HCT116 (cell line): ENCODE measurements at regions not wholly inside any gene's neighbourhood (a gene's known extent, or its start where the extent isn't known, plus 50 kb on each side); places are given as distances from the start of the nearest gene placed in this dataset.
"Not testable (repeated sequence)": the region's sequence is repeated elsewhere in the genome, so short reads cannot be mapped to it uniquely, and the experiment has no call there.

Experiments
- ATAC-seq: fragments of 200-7000 bp; cut with Tn5 transposase; 2 replicates; pipeline ENCODE4 v1.9.1; 2020; ENCODE audit warnings: mild to moderate bottlenecking, moderate library complexity
- BruUV-seq: library from RNA; stranded (reverse); fragments of 400-500 nt; replicated peaks from 2 replicates; lab custom pipeline; 2021; lab: Mats Ljungman, UMichigan
- CTCF ChIA-PET: fragments of 300-600 bp; sonication (Branson Sonifier 250); formaldehyde crosslinking; loops from one replicate; lab custom pipeline; 2021; ENCODE audit warnings: antibody characterized with exemption; lab: Charles Lee
- POLR2A ChIA-PET: fragments of 300-600, 350-600 bp; sonication (Branson Sonifier 250); formaldehyde crosslinking; loops from one replicate; lab custom pipeline; 2021; ENCODE audit warnings: antibody characterized with exemption; lab: Charles Lee
- RAD21 ChIA-PET, 2 experiments: fragments of 300-600 bp; sonication (Branson Sonifier 250); formaldehyde crosslinking; loops; one replicate each; lab custom pipeline; 2023; ENCODE audit warnings: low total read pairs in 2 of 2; ENCODE audit not compliant: uncharacterized antibody in 2 of 2, unreplicated experiment in 2 of 2, low non-redundant PET in 1 of 2; lab: Charles Lee
- DNase-seq: peaks from one replicate; pipeline ENCODE4 v3.0.0-alpha.2; 2010; ENCODE audit warnings: low read depth, low spot score
- H2AFZ ChIP-seq: fragments of 200-600 bp; shearing (Covaris generic), sonication (generic); 2 replicates; pipeline ENCODE4 v1.6.1; 2017; ENCODE audit warnings: low read depth, mixed run types, mixed read lengths, antibody characterized with exemption, low read length; ENCODE audit not compliant: poor library complexity, severe bottlenecking
- H3K27ac ChIP-seq: 2 replicates; pipeline ENCODE4 v1.5.1; 2012; ENCODE audit warnings: low read depth, low read length
- H3K27me3 ChIP-seq: fragments of 200-600 bp; sonication (generic); 2 replicates; pipeline ENCODE4 v1.6.1; 2016; ENCODE audit warnings: mixed run types, low read length, mixed read lengths; ENCODE audit not compliant: insufficient read depth
- H3K36me3 ChIP-seq, 2 experiments: fragments of 200-500 bp in 1 of 2; fragments of 200-600 bp in 1 of 2; sonication (Bioruptor generic) in 1 of 2; sonication (generic) in 1 of 2; 2 replicates each; pipeline versions ENCODE4 v1.5.1 to v1.6.1; 2014 to 2016; ENCODE audit warnings: low read length in 2 of 2, inconsistent platforms in 1 of 2, mixed read lengths in 1 of 2, mixed run types in 1 of 2; ENCODE audit not compliant: insufficient read depth in 2 of 2, control insufficient read depth in 1 of 2
- H3K4me1 ChIP-seq, 2 experiments: fragments of 200-600 bp in 1 of 2; sonication (generic) in 1 of 2; 2 replicates each; pipeline versions ENCODE4 v1.5.1 to v1.6.1; 2012 to 2017; ENCODE audit warnings: low read length in 2 of 2, inconsistent platforms in 1 of 2, mild to moderate bottlenecking in 1 of 2, mixed read lengths in 1 of 2, mixed run types in 1 of 2, moderate library complexity in 1 of 2; ENCODE audit not compliant: insufficient read depth in 2 of 2, control insufficient read depth in 1 of 2
- H3K4me2 ChIP-seq: fragments of 200-600 bp; sonication (generic); 2 replicates; pipeline ENCODE4 v1.6.1; 2017; ENCODE audit warnings: mixed run types, low read length, mixed read lengths
- H3K4me3 ChIP-seq, 2 experiments: fragments of 200-600 bp in 1 of 2; sonication (generic) in 1 of 2; replicated peaks in 1 of 2; 2 replicates each; pipeline ENCODE4 v1.5.1; 2011 to 2016; ENCODE audit warnings: low read length in 2 of 2, control low read depth in 1 of 2, low read depth in 1 of 2, mild to moderate bottlenecking in 1 of 2, mixed read lengths in 1 of 2, mixed run types in 1 of 2
- H3K79me2 ChIP-seq: fragments of 200-600 bp; sonication (generic); 2 replicates; pipeline ENCODE4 v1.6.1; 2017; ENCODE audit warnings: mild to moderate bottlenecking, mixed run types, low read length, moderate library complexity, mixed read lengths; ENCODE audit not compliant: insufficient read depth
- H3K9ac ChIP-seq: fragments of 200-600 bp; sonication (generic); 2 replicates; pipeline ENCODE4 v1.6.1; 2016; ENCODE audit warnings: low read length, mixed read lengths
- H3K9me2 ChIP-seq: fragments of 200-600 bp; sonication (generic), shearing (Covaris generic); 2 replicates; pipeline ENCODE4 v1.6.1; 2017; ENCODE audit warnings: mixed run types, mild to moderate bottlenecking, moderate library complexity; ENCODE audit not compliant: insufficient read depth
- H3K9me3 ChIP-seq, 2 experiments: fragments of 200-500 bp in 1 of 2; fragments of 200-600 bp in 1 of 2; sonication (Bioruptor generic) in 1 of 2; sonication (generic) in 1 of 2; 2 replicates each; pipeline ENCODE4 v1.6.1; 2014 to 2017; ENCODE audit warnings: low read length in 2 of 2, mixed read lengths in 2 of 2, inconsistent platforms in 1 of 2, low read depth in 1 of 2, mild to moderate bottlenecking in 1 of 2, mixed run types in 1 of 2, moderate library complexity in 1 of 2; ENCODE audit not compliant: control insufficient read depth in 1 of 2, insufficient read depth in 1 of 2
- H4K20me1 ChIP-seq: fragments of 200-600 bp; sonication (generic), shearing (Covaris generic); 2 replicates; pipeline ENCODE4 v1.6.1; 2017; ENCODE audit warnings: mixed run types, mild to moderate bottlenecking, moderate library complexity; ENCODE audit not compliant: insufficient read depth
- intact Hi-C: fragments of 100-400 bp; cut with micrococcal nuclease; formaldehyde crosslinking; loops from 2 replicates; pipeline ENCODE4 v1.10.0; 2022

DNA sequence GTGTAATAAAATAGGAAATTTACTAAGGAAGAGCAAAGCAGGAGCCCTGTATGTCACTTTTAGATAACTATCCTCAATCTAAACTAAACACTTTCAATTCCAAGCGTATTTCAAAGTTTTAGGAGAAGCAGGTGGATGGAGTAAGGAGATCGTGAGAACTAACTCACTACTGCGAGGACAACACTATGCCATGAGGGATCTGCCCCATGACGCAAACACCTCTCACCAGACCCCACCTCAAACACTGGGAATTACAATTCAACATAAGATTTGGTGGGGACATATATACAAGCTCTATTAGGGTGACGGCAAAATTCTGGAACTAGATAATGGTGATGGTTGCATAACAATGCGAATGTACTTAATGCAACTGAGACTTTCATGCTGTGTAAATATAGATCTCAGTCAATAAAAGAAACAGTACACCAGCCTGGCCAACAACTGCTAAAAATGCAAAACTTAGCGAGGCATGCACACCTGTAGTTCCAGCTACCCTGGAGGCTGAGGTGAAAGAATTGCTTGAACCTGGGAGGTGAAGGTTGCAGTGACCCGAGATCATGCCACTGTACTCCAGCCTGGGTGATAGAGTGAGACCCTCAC is 99.0 kb downstream of the SYT15 start:
- H2AFZ ChIP-seq, ATAC-seq, H3K9ac ChIP-seq, H4K20me1 ChIP-seq, RAD21 ChIA-PET, H3K27ac ChIP-seq, H3K79me2 ChIP-seq, H3K4me1 ChIP-seq, intact Hi-C loops, H3K27me3 ChIP-seq, BruUV-seq, H3K4me2 ChIP-seq, POLR2A ChIA-PET, DNase-seq, H3K9me2 ChIP-seq, CTCF ChIA-PET, H3K9me3 ChIP-seq, H3K4me3 ChIP-seq, H3K36me3 ChIP-seq: not testable (repeated sequence)

DNA sequence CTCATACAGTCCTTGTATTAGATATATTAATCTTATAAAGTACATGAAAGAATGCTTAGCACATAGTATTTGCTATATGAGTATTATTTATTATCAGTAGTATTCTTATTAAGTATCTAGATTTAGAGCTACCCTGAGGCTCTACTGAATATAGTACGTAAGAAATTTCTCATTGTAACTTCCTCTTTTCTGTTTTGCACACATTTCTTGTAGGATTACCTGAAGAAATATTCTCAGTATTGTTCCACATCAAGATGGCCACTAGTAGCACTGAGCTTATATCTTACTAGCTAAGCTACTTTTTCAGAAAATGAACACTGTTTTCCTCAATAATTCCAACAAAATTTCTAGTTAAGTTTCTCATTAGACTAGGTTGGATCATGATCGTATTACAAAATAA is 112.5 kb downstream of the SYT15 start:
- H3K9me2 ChIP-seq, H3K27me3 ChIP-seq, H3K4me1 ChIP-seq, H3K9me3 ChIP-seq, POLR2A ChIA-PET, H4K20me1 ChIP-seq, DNase-seq, H2AFZ ChIP-seq, ATAC-seq, H3K79me2 ChIP-seq, H3K4me3 ChIP-seq, CTCF ChIA-PET, H3K27ac ChIP-seq, BruUV-seq, H3K4me2 ChIP-seq, H3K9ac ChIP-seq, intact Hi-C loops, RAD21 ChIA-PET, H3K36me3 ChIP-seq: not testable (repeated sequence)

DNA sequence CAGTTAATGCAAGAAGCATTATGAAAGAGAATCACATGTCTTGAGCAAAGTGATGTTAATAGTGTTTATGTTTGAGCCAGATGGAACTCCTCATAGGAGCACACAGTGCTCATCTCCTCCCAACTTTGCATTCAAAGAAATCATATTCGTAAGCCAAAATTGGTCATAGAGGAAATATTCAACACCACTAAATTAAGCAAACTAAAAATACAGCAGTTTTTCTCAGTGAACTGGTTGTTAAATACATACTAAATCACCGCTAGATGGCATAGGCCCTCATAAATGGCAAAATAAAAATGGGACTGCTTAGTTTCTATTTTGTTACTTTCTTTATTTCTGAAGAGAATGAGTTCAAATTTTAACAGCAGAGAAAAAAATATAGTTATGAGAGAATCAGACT is 114.3 kb downstream of the SYT15 start:
- H3K27me3 ChIP-seq, H3K9ac ChIP-seq, intact Hi-C loops, RAD21 ChIA-PET, H3K4me2 ChIP-seq, H3K4me3 ChIP-seq, DNase-seq, POLR2A ChIA-PET, H3K9me3 ChIP-seq, ATAC-seq, H2AFZ ChIP-seq, CTCF ChIA-PET, BruUV-seq, H4K20me1 ChIP-seq, H3K4me1 ChIP-seq, H3K27ac ChIP-seq, H3K79me2 ChIP-seq, H3K9me2 ChIP-seq, H3K36me3 ChIP-seq: not testable (repeated sequence)

DNA sequence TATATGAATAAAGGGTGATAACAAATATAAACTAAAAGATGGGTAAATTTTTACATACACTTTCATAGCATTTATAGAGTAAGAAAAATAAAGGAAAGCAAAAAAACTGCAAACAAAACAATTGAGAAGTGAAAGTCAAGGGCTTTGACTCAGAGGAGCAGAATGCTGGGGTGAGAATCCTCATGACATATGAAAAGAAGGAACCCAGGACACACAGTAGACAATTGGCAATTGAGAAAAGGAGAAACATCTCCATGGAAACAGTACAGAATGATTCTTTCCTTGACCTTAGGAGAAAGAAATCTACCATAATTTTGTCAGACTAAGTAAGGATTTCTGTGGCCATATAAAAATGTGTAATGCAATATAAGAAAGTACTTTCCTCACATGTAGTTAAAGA is 138.3 kb downstream of the SYT15 start:
- ATAC-seq, BruUV-seq, POLR2A ChIA-PET: not testable (repeated sequence)

More for the DNA sequence above, 138.3 kb downstream of the SYT15 start:
- RAD21 ChIA-PET, DNase-seq, H2AFZ ChIP-seq, H3K4me3 ChIP-seq, H3K4me2 ChIP-seq, H3K9ac ChIP-seq, intact Hi-C loops, H3K27ac ChIP-seq, H3K9me2 ChIP-seq, H3K36me3 ChIP-seq, H3K9me3 ChIP-seq, H3K79me2 ChIP-seq, H4K20me1 ChIP-seq, CTCF ChIA-PET, H3K4me1 ChIP-seq, H3K27me3 ChIP-seq: not testable (repeated sequence)
